Osteoblast (primary cell): ENCODE measurements at regions not wholly inside any gene's neighbourhood (a gene's known extent, or its start where the extent isn't known, plus 50 kb on each side); places are given as distances from the start of the nearest gene placed in this dataset.
A peak's percentile ranks its signal among the peaks of the same experiment; 100 is the strongest.

Source experiments
- DNase-seq: peaks from one replicate; pipeline ENCODE4 v3.0.0; 2011; ENCODE audit warnings: low spot score, mixed read lengths; ENCODE audit not compliant: insufficient read length; ENCODE audit errors: missing footprints
- H2AFZ ChIP-seq: 2 replicates; pipeline ENCODE4 v1.6.0; 2011; ENCODE audit warnings: mild to moderate bottlenecking, low read length
- H3K27ac ChIP-seq: 2 replicates; pipeline ENCODE4 v1.5.1; 2011; ENCODE audit warnings: mild to moderate bottlenecking, low read depth, low read length, moderate library complexity
- H3K27me3 ChIP-seq: 2 replicates; pipeline ENCODE4 v1.6.0; 2012; ENCODE audit warnings: mild to moderate bottlenecking, control low read depth, inconsistent platforms, low read length, moderate library complexity; ENCODE audit not compliant: insufficient read depth
- H3K36me3 ChIP-seq: 2 replicates; pipeline ENCODE4 v1.5.1; 2011; ENCODE audit warnings: mild to moderate bottlenecking, low read length, control low read depth, moderate library complexity; ENCODE audit not compliant: insufficient read depth
- H3K4me1 ChIP-seq: 2 replicates; pipeline ENCODE4 v1.5.1; 2011; ENCODE audit warnings: mild to moderate bottlenecking, low read length, control low read depth, moderate library complexity; ENCODE audit not compliant: insufficient read depth
- H3K4me2 ChIP-seq: 2 replicates; pipeline ENCODE4 v1.6.0; 2011; ENCODE audit warnings: mild to moderate bottlenecking, low read length; ENCODE audit not compliant: insufficient read depth
- H3K4me3 ChIP-seq: fragments of 200-600 bp; sonication (generic); 3 replicates; pipeline ENCODE4 v1.5.1; 2012; ENCODE audit warnings: mild to moderate bottlenecking, low read length, inconsistent platforms; ENCODE audit not compliant: insufficient read depth
- H3K79me2 ChIP-seq: 2 replicates; pipeline ENCODE4 v1.6.0; 2012; ENCODE audit warnings: mild to moderate bottlenecking, low read length, control low read depth, inconsistent platforms; ENCODE audit not compliant: insufficient read depth
- H3K9me3 ChIP-seq: 2 replicates; pipeline ENCODE4 v1.5.1; 2011; ENCODE audit warnings: low read depth, low read length, control low read depth
- H4K20me1 ChIP-seq: 2 replicates; pipeline ENCODE4 v1.6.0; 2012; ENCODE audit warnings: mild to moderate bottlenecking, low read length, control low read depth; ENCODE audit not compliant: insufficient read depth
- CTCF ChIP-seq: IDR thresholded peaks from 2 replicates; pipeline ENCODE4 v1.5.1; 2011; ENCODE audit warnings: mild to moderate bottlenecking, low read depth, low read length, moderate library complexity; ENCODE audit errors: extremely low read depth

- DNase-seq, result peak; percentile 84
- no peaks in the 10 kb centered on the region for H3K27me3 ChIP-seq
- no peaks in the 10 kb centered on the region for H3K36me3 ChIP-seq
- peak overlapping the region; percentile 58 for H3K27ac ChIP-seq
- H3K4me2 ChIP-seq, result peak overlapping the region; percentile 86
- H2AFZ ChIP-seq, result peak overlapping the region; percentile 82
- H3K79me2 ChIP-seq, result no peaks in the 10 kb centered on the region
- peak overlapping the region; percentile 57 for H3K4me3 ChIP-seq
- no peaks in the 10 kb centered on the region for H4K20me1 ChIP-seq
- peaks cover 25% of the 10 kb centered on the region for H3K4me1 ChIP-seq
- no peak for TF ChIP-seq CTCF
- H3K9me3 ChIP-seq, result no peaks in the 10 kb centered on the region
These were observed 71.8 kb upstream of the CD180 start for GRCh38 chr5:67268231-67269021.

DNA sequence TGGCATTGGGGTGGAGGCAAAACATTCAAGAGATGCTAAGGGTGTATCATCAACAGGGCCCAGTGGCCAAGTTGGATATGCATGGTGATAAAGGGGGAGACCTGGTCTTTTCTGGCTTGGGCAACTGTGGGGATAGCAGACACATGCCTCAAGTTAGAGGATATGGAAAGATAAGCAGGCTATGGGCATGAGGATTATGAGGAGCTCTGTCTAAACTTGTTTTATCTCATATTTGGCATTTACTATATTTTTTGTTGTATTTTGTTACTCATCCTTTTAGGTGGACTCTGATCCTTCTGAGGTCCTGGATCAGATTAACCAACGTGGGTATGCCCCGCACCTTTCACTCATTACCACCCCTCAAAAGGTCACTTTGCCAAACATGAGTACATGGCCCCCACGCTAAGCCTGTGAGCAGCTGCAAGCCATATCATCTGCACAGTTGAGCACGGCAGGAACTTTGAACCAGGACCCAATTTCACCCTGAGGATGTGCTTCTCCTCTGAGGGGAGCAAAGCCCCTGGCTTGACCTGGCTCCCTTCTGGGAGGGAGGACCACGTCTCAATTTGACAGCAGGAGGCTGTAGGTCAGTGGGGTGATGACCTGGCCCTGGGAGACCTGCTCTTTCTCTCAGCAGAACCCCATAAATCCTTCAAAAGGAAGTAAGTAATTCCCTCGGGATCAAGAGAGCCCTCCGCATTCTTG lies 71.1 kb upstream of the CD180 start:
- peak overlapping the region; percentile 58 for H3K27ac ChIP-seq
- H3K4me3 ChIP-seq, result no peak overlapping the region
- no peaks in the 10 kb centered on the region for H4K20me1 ChIP-seq
- TF ChIP-seq CTCF, result no peak
- peaks cover 25% of the 10 kb centered on the region for H3K4me1 ChIP-seq
- H2AFZ ChIP-seq, result no peak overlapping the region
- no peaks in the 10 kb centered on the region for H3K27me3 ChIP-seq
- H3K36me3 ChIP-seq, result no peaks in the 10 kb centered on the region
- no peaks in the 10 kb centered on the region for H3K9me3 ChIP-seq
- no peak for DNase-seq
- peak overlapping the region; percentile 86 for H3K4me2 ChIP-seq
- H3K79me2 ChIP-seq, result no peaks in the 10 kb centered on the region

- Histone ChIP-seq H3K27me3 (no peaks in the 10 kb centered on the region), H3K9me3 (no peaks in the 10 kb centered on the region), H3K27ac (no peak overlapping the region), H3K79me2 (no peaks in the 10 kb centered on the region), H3K4me1 (peaks cover 25% of the 10 kb centered on the region), H3K4me2 (no peak overlapping the region), H3K4me3 (no peak overlapping the region), H2AFZ (no peak overlapping the region), H4K20me1 (no peaks in the 10 kb centered on the region), H3K36me3 (no peaks in the 10 kb centered on the region)
- TF ChIP-seq CTCF, result no peak
- no peak for DNase-seq
These were observed 70.2 kb upstream of the CD180 start for GRCh38 chr5:67266654-67267350.

- no peak for TF ChIP-seq CTCF
- H3K27ac ChIP-seq, result no peak overlapping the region
- H3K4me2 ChIP-seq, result no peak overlapping the region
- no peaks in the 10 kb centered on the region for H3K79me2 ChIP-seq
- no peak overlapping the region for H2AFZ ChIP-seq
- no peak overlapping the region for H3K4me3 ChIP-seq
- no peaks in the 10 kb centered on the region for H3K36me3 ChIP-seq
- no peaks in the 10 kb centered on the region for H4K20me1 ChIP-seq
- H3K4me1 ChIP-seq, result peaks cover 25% of the 10 kb centered on the region
- peak; percentile 2 for DNase-seq
- no peaks in the 10 kb centered on the region for H3K27me3 ChIP-seq
- no peaks in the 10 kb centered on the region for H3K9me3 ChIP-seq
These were observed 69.4 kb upstream of the CD180 start for GRCh38 chr5:67265951-67266350.
